Endothelial cell of umbilical vein (primary cell): ENCODE measurements at regions not wholly inside any gene's neighbourhood (a gene's known extent, or its start where the extent isn't known, plus 50 kb on each side); places are given as distances from the start of the nearest gene placed in this dataset.

Experiments used
- EZH2 ChIP-seq: IDR thresholded peaks from 2 replicates; pipeline ENCODE4 v1.6.1; 2012; ENCODE audit warnings: borderline replicate concordance, low read depth, mild to moderate bottlenecking, moderate library complexity, low read length, inconsistent platforms; ENCODE audit not compliant: severe bottlenecking
- FOS ChIP-seq: IDR thresholded peaks from 2 replicates; pipeline ENCODE4 v1.6.1; 2011; ENCODE audit warnings: mild to moderate bottlenecking, low read length, moderate library complexity, borderline replicate concordance; ENCODE audit not compliant: insufficient read depth
- POLR2A ChIP-seq: IDR thresholded peaks from 2 replicates; pipeline ENCODE4 v1.6.1; 2012; ENCODE audit warnings: low read depth, mild to moderate bottlenecking, control low read depth, low read length
- POLR2AphosphoS5 ChIP-seq: IDR thresholded peaks from 2 replicates; pipeline ENCODE4 v1.6.1; 2012; ENCODE audit warnings: low read depth, mild to moderate bottlenecking, control low read depth, low read length, moderate library complexity; ENCODE audit not compliant: insufficient read depth
- TF ChIP-seq, protein P1 (sequence below), 2 donors: IDR thresholded peaks; 1 replicate in 1 of 2; 2 replicates in 1 of 2; pipeline ENCODE4 v1.5.1; 2011; ENCODE audit warnings: low read length in 2 of 2, mild to moderate bottlenecking in 2 of 2, moderate library complexity in 2 of 2, control low read depth in 1 of 2, inconsistent platforms in 1 of 2, low read depth in 1 of 2; ENCODE audit not compliant: insufficient read depth in 1 of 2; ENCODE audit errors: extremely low read depth in 1 of 2
- TF ChIP-seq, protein P2 (sequence below): IDR thresholded peaks from 2 replicates; pipeline ENCODE4 v1.6.1; 2011; ENCODE audit not compliant: insufficient read depth, insufficient read length

DNA sequence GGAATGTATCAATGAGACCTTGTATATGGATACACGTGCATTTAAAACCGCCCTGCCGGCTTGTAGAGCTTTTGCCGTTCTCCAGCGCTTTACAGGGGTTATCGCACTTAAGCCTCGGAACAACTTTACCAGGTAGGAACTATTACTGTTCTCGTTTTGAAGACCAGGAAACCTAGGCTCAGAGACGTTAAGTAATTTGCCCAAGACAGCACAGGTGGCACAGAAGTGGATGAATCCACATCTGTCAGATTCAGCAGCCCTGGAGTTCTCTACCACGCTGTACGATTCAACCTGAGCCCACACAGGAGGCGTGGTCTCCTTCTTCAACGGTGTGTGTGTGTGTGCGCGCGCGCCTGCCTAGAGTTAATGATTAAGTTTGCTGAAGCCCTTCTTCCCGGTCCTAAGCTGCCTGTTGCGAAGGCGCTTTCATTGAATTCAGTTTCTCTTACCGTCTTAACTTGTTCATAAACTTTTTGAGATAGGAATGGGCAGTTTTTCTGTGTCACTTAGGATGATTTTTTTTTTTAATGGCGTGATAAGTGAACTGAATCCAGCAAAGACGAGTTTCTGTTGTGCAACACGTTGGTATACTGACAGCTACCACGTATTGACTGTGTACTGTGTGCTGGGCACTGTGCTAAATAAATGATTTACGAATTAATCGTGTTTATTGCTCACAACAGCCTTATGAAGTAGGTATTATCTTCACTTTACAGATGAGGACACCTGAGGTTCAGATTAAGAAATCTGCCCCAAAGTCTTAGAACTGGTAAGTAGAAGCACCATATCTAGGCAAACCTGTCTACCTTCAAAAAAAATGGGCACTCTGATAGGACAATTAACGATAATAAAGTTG, 67.4 kb downstream of the KCNRG start:
- TF ChIP-seq, protein P1, sequence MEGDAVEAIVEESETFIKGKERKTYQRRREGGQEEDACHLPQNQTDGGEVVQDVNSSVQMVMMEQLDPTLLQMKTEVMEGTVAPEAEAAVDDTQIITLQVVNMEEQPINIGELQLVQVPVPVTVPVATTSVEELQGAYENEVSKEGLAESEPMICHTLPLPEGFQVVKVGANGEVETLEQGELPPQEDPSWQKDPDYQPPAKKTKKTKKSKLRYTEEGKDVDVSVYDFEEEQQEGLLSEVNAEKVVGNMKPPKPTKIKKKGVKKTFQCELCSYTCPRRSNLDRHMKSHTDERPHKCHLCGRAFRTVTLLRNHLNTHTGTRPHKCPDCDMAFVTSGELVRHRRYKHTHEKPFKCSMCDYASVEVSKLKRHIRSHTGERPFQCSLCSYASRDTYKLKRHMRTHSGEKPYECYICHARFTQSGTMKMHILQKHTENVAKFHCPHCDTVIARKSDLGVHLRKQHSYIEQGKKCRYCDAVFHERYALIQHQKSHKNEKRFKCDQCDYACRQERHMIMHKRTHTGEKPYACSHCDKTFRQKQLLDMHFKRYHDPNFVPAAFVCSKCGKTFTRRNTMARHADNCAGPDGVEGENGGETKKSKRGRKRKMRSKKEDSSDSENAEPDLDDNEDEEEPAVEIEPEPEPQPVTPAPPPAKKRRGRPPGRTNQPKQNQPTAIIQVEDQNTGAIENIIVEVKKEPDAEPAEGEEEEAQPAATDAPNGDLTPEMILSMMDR (IDR thresholded peaks at IDR 0.05; ENCODE audit: extremely low read depth in 1 of 2, insufficient read depth in 1 of 2, low read depth in 1 of 2, low read length in 2 of 2), result no peak
- TF ChIP-seq FOS, result no peak
- TF ChIP-seq POLR2A, result no peak
- TF ChIP-seq EZH2, result no peak
- TF ChIP-seq POLR2AphosphoS5, result no peak
- TF ChIP-seq, protein P2, sequence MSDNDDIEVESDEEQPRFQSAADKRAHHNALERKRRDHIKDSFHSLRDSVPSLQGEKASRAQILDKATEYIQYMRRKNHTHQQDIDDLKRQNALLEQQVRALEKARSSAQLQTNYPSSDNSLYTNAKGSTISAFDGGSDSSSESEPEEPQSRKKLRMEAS, result no peak
